HG03439 (cell line): ENCODE measurements at regions not wholly inside any gene's neighbourhood (a gene's known extent, or its start where the extent isn't known, plus 50 kb on each side); places are given as distances from the start of the nearest gene placed in this dataset.

Experiments used
- ATAC-seq: cut with Tn5 transposase; IDR thresholded peaks from one replicate; pipeline ENCODE4 v1.9.1; 2021; ENCODE audit warnings: mild to moderate bottlenecking, moderate library complexity; ENCODE audit not compliant: unreplicated experiment

GRCh38 chr4:24419181-24420034, 164.9 kb downstream of the DHX15 start:
- peak; percentile 92 for ATAC-seq

- no peak for ATAC-seq
These were observed 167.1 kb downstream of the DHX15 start for GRCh38 chr4:24417206-24417605.

GRCh38 chr4:24416293-24416692, 168.1 kb downstream of the DHX15 start:
- no peak for ATAC-seq

GRCh38 chr4:24413311-24413784, 171.0 kb downstream of the DHX15 start:
- no peak for ATAC-seq

GRCh38 chr4:24411806-24412205, 172.5 kb downstream of the DHX15 start:
- ATAC-seq: no peak

- no peak for ATAC-seq
These were observed 173.1 kb downstream of the DHX15 start for GRCh38 chr4:24411299-24411698.

- no peak for ATAC-seq
These were observed 175.7 kb downstream of the DHX15 start for GRCh38 chr4:24408640-24409039.

GRCh38 chr4:24405926-24406325, 178.4 kb downstream of the DHX15 start:
- no peak for ATAC-seq

- ATAC-seq: no peak
These were observed 179.0 kb downstream of the DHX15 start for GRCh38 chr4:24405341-24405740.

GRCh38 chr4:24404281-24404680, 180.1 kb downstream of the DHX15 start:
- ATAC-seq: no peak

- no peak for ATAC-seq
These were observed 181.1 kb downstream of the DHX15 start for GRCh38 chr4:24403265-24403664.

GRCh38 chr4:24400537-24400936, 183.8 kb downstream of the DHX15 start:
- ATAC-seq: no peak

GRCh38 chr4:24396988-24397387, 187.4 kb downstream of the DHX15 start:
- no peak for ATAC-seq

GRCh38 chr4:24395937-24396336, 188.4 kb downstream of the DHX15 start:
- ATAC-seq: no peak

- ATAC-seq: no peak
These were observed 190.3 kb downstream of the DHX15 start for GRCh38 chr4:24394041-24394440.

- ATAC-seq: no peak
These were observed 191.7 kb downstream of the DHX15 start for GRCh38 chr4:24392613-24393012.

GRCh38 chr4:24382381-24382780, 202.0 kb downstream of the DHX15 start:
- peak; percentile 92 for ATAC-seq

GRCh38 chr4:24380957-24381665, 203.2 kb downstream of the DHX15 start:
- no peak for ATAC-seq

- ATAC-seq: no peak
These were observed 210.7 kb downstream of the DHX15 start for GRCh38 chr4:24373704-24374103.

- no peak for ATAC-seq
These were observed 211.5 kb downstream of the DHX15 start for GRCh38 chr4:24372881-24373280.

- ATAC-seq: no peak
These were observed 212.0 kb downstream of the DHX15 start for GRCh38 chr4:24372341-24372740.

GRCh38 chr4:24370421-24370820, 213.9 kb downstream of the DHX15 start:
- ATAC-seq: no peak
